Loucy (cell line): ENCODE measurements at regions not wholly inside any gene's neighbourhood (a gene's known extent, or its start where the extent isn't known, plus 50 kb on each side); places are given as distances from the start of the nearest gene placed in this dataset.

ENCODE experiments used
- EZH2phosphoT487 ChIP-seq: fragments of 200-600 bp; IDR thresholded peaks from 2 replicates; pipeline ENCODE4 v1.6.1; 2018; ENCODE audit warnings: antibody characterized with exemption, mild to moderate bottlenecking, moderate library complexity, borderline replicate concordance
- TF ChIP-seq, protein P1 (sequence below): fragments of 200-600 bp; sonication (generic); conservative IDR thresholded peaks from 2 replicates; pipeline ENCODE4 v1.5.1; 2014; ENCODE audit warnings: mild to moderate bottlenecking, antibody characterized with exemption, low read length

DNA sequence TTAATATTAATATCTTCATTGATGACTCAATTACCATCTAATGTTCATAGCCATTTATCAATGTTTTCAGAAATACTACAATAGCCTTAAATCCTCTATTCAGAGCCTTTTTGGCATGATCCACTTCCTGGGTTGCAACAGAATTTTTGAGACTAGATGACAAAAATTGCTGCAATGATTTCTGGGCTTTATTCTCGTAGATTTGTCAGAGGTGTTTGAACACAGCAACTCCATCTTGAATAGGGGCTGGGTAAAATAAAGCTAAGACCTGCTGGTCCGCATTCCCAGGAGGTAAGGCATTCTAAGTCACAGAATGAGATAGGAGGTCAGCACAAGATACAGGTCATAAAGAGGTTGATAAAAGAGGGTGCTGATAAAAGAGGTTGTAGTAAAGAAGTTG is 165.8 kb upstream of the CNOT2 start:
- TF ChIP-seq, protein P1, sequence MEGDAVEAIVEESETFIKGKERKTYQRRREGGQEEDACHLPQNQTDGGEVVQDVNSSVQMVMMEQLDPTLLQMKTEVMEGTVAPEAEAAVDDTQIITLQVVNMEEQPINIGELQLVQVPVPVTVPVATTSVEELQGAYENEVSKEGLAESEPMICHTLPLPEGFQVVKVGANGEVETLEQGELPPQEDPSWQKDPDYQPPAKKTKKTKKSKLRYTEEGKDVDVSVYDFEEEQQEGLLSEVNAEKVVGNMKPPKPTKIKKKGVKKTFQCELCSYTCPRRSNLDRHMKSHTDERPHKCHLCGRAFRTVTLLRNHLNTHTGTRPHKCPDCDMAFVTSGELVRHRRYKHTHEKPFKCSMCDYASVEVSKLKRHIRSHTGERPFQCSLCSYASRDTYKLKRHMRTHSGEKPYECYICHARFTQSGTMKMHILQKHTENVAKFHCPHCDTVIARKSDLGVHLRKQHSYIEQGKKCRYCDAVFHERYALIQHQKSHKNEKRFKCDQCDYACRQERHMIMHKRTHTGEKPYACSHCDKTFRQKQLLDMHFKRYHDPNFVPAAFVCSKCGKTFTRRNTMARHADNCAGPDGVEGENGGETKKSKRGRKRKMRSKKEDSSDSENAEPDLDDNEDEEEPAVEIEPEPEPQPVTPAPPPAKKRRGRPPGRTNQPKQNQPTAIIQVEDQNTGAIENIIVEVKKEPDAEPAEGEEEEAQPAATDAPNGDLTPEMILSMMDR = no peak
- no peak for TF ChIP-seq EZH2phosphoT487
